Ascending aorta (tissue), 2 donors: ENCODE measurements at regions not wholly inside any gene's neighbourhood (a gene's known extent, or its start where the extent isn't known, plus 50 kb on each side); places are given as distances from the start of the nearest gene placed in this dataset.

Experiments used
- DNase-seq, 2 donors: peaks; one replicate each; pipeline ENCODE4 v3.0.0-alpha.2; 2019; ENCODE audit warnings: low spot score in 2 of 2
- H3K27ac ChIP-seq, 2 donors: fragments of 200-600 bp; sonication (generic); one replicate each; pipeline ENCODE4 v1.5.1; 2016 to 2017; ENCODE audit warnings: mild to moderate bottlenecking in 1 of 2
- H3K27me3 ChIP-seq: fragments of 200-600 bp; sonication (generic); one replicate; pipeline ENCODE4 v1.5.1; 2017
- H3K36me3 ChIP-seq, 2 donors: fragments of 200-600 bp; sonication (generic); one replicate each; pipeline ENCODE4 v1.5.1; 2016
- H3K4me1 ChIP-seq, 2 donors: fragments of 200-600 bp; sonication (generic); one replicate each; pipeline ENCODE4 v1.5.1; 2016 to 2017; ENCODE audit warnings: mild to moderate bottlenecking in 1 of 2
- H3K4me3 ChIP-seq, 2 donors: fragments of 200-600 bp; sonication (generic); one replicate each; pipeline ENCODE4 v1.5.1; 2016 to 2017; ENCODE audit warnings: mild to moderate bottlenecking in 1 of 2
- H3K9me3 ChIP-seq, 2 donors: fragments of 200-600 bp; sonication (generic); one replicate each; pipeline ENCODE4 v1.5.1; 2016
- intact Hi-C: fragments of 100-400 bp; cut with DNase I; formaldehyde crosslinking; loops from one replicate; pipeline ENCODE4 v1.15.1; 2023
- TF ChIP-seq, protein P1 (sequence below), 3 experiments: fragments of 200-600 bp in 2 of 3; fragments of 450-650 bp in 1 of 3; sonication (generic) in 2 of 3; IDR thresholded peaks; one replicate each; pipeline ENCODE4 v1.5.1; 2016 to 2019; ENCODE audit warnings: antibody characterized with exemption in 3 of 3, mild to moderate bottlenecking in 1 of 3, moderate library complexity in 1 of 3

DNA sequence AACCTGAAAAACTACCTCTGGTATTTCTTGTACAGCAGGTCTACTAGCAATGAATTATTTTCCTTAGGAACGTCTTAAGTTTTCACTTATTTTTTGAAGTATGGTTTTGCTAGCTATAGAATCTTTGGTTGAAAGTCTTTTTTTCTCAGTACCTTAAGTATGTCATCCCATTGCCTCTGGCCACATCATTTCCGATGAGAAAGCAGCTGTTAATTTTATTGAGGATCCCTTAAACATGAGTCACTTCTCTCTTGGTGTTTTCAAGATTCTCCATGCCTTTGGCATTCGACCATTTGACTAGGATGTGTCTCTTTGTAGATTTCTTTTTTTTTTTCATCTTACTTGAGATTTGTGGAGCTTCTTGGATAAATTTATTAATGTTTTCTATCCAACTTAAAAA lies 803.8 kb upstream of the AMOT start:
- Histone ChIP-seq H3K4me1 (no peaks in the 10 kb centered on the region), H3K27ac (no peak overlapping the region), H3K4me3 (no peak overlapping the region), H3K27me3 (no peaks in the 10 kb centered on the region), H3K9me3 (no peaks in the 10 kb centered on the region), H3K36me3 (no peaks in the 10 kb centered on the region)
- no peak for DNase-seq
- TF ChIP-seq, protein P1, sequence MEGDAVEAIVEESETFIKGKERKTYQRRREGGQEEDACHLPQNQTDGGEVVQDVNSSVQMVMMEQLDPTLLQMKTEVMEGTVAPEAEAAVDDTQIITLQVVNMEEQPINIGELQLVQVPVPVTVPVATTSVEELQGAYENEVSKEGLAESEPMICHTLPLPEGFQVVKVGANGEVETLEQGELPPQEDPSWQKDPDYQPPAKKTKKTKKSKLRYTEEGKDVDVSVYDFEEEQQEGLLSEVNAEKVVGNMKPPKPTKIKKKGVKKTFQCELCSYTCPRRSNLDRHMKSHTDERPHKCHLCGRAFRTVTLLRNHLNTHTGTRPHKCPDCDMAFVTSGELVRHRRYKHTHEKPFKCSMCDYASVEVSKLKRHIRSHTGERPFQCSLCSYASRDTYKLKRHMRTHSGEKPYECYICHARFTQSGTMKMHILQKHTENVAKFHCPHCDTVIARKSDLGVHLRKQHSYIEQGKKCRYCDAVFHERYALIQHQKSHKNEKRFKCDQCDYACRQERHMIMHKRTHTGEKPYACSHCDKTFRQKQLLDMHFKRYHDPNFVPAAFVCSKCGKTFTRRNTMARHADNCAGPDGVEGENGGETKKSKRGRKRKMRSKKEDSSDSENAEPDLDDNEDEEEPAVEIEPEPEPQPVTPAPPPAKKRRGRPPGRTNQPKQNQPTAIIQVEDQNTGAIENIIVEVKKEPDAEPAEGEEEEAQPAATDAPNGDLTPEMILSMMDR (IDR thresholded peaks at IDR 0.05) = no peak
- intact Hi-C loops = no loop called here

DNA sequence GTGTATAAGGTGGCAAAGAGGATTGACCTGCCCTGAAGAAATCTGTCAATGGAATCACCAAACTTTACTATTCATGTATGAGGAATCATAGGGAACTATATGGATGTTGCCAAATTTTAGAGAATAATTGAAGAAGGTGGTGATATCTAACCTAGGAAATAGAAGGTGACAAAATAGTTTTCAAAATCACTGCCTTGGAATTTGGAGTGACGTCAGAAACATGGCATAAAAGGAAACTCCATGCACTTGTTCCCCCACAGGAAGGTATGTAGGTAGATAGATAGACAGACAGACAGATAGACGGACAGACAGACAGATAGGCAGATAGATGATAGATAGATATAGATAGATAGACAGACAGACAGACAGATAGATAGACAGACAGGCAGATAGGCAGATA lies 793.9 kb upstream of the AMOT start:
- TF ChIP-seq, protein P1 (IDR thresholded peaks at IDR 0.05) = no peak
- intact Hi-C loops = no loop called here

GRCh38 chrX:113629326-113629725 lies 788.7 kb upstream of the AMOT start:
- intact Hi-C loops = no loop called here
- TF ChIP-seq, protein P1 (IDR thresholded peaks at IDR 0.05) = no peak
- no peaks in the 10 kb centered on the region for H3K4me1 ChIP-seq
- no peak overlapping the region for H3K4me3 ChIP-seq
- no peaks in the 10 kb centered on the region for H3K27me3 ChIP-seq
- DNase-seq = no peak
- H3K36me3 ChIP-seq = no peaks in the 10 kb centered on the region
- no peak overlapping the region for H3K27ac ChIP-seq
- H3K9me3 ChIP-seq = no peaks in the 10 kb centered on the region

More for the DNA sequence above, 793.9 kb upstream of the AMOT start:
- Histone ChIP-seq H3K4me1 (no peaks in the 10 kb centered on the region), H3K27me3 (no peaks in the 10 kb centered on the region), H3K27ac (no peak overlapping the region), H3K36me3 (no peaks in the 10 kb centered on the region), H3K9me3 (no peaks in the 10 kb centered on the region), H3K4me3 (no peak overlapping the region)
- DNase-seq = no peak

DNA sequence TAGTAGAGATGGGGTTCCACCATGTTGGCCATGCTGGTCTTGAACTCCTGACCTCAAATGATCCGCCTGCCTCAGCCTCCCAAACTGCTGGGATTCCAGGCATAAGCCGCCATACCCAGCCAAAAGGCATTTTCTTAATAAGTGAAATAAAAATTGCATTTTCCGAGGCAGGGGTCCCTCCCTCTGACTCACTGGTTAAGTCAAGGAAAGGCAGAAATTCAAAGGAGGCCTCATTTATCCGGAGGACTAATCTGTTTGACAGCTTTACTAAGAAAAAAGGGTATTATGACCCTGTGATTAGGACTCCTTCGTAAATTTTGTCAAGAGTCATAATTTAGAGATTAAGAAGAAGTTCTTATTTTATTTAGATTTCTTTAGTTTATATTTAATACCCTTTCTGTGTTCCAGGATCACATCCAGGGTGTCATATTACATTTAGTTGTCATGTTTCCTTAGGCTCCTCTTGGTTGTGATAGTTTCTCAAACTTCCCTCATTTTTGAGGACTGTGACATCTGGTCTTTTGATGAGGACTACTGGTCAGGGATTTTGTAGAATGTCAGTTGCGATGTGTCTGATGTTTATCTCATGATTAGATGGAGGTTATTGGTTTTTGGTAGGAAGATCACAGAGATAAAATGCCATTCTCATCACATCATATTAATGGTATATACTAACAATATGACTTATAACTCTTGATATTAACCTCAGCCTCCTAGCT lies 753.7 kb upstream of the AMOT start:
- H3K4me3 ChIP-seq = no peak overlapping the region
- intact Hi-C loops = no loop called here
- H3K9me3 ChIP-seq = no peaks in the 10 kb centered on the region
- no peaks in the 10 kb centered on the region for H3K36me3 ChIP-seq
- H3K27me3 ChIP-seq = no peaks in the 10 kb centered on the region
- TF ChIP-seq, protein P1 (IDR thresholded peaks at IDR 0.05) = no peak
- no peak overlapping the region for H3K27ac ChIP-seq
- no peak for DNase-seq
- H3K4me1 ChIP-seq = no peaks in the 10 kb centered on the region

DNA sequence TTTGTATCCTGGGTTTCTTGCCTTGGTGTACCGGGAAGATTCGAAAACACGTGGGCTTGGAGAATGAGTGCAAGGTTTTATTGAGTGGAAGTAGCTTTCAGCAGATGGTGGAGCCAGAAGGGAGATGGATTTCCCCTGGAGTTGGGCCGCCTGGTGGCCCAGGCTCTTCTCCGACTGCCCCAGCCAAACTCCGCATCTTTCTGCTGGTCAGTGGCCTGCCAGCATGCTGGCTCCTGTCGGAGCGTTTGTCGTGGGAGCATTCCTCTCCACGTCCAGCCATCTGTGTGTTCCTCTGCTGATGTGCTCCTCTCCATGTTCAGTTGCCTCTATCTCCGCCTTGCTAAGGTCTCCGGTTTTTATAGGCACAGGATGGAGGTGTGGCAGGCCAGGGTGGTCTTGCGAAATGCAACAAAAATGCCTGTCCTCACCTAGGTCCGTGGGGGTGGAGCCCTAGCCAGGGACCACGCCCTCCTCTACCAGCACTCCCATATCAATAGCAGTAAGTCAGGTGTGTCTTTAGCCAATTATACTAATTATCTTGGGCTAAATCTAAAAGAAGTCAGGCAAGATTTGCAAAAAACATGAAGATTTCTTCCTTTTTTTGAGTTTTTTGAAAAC lies 745.8 kb upstream of the AMOT start:
- Histone ChIP-seq H3K4me1 (no peaks in the 10 kb centered on the region), H3K27me3 (no peaks in the 10 kb centered on the region), H3K36me3 (no peaks in the 10 kb centered on the region), H3K9me3 (peaks cover 0 to 5% of the 10 kb centered on the region in 2 donors), H3K27ac (no peak overlapping the region), H3K4me3 (no peak overlapping the region)
- TF ChIP-seq, protein P1 (IDR thresholded peaks at IDR 0.05) = no peak
- intact Hi-C loops = no loop called here
- DNase-seq = no peak
